Thyroid gland (tissue), 4 donors: ENCODE measurements at regions not wholly inside any gene's neighbourhood (a gene's known extent, or its start where the extent isn't known, plus 50 kb on each side); places are given as distances from the start of the nearest gene placed in this dataset.

Experiments used
- DNase-seq, 2 donors: peaks; one replicate each; pipeline ENCODE4 v3.0.0-alpha.2; 2019
- H3K27ac ChIP-seq, 3 donors: fragments of 200-600 bp; sonication (generic); 1 replicate in 2 of 3; 2 replicates in 1 of 3; pipeline ENCODE4 v1.5.1; 2016 to 2019; ENCODE audit warnings: mild to moderate bottlenecking in 1 of 3, moderate library complexity in 1 of 3
- H3K27me3 ChIP-seq: fragments of 200-600 bp; sonication (generic); one replicate; pipeline ENCODE4 v1.5.1; 2019
- H3K36me3 ChIP-seq, 2 donors: fragments of 200-600 bp; sonication (generic); one replicate each; pipeline ENCODE4 v1.5.1; 2016 to 2019
- H3K4me1 ChIP-seq, 2 donors: fragments of 200-600 bp; sonication (generic); one replicate each; pipeline ENCODE4 v1.5.1; 2017 to 2019
- H3K4me3 ChIP-seq, 3 donors: fragments of 200-600 bp; sonication (generic); replicated peaks in 1 of 3; 1 replicate in 2 of 3; 2 replicates in 1 of 3; pipeline ENCODE4 v1.5.1; 2016; ENCODE audit warnings: mild to moderate bottlenecking in 1 of 3
- H3K9me3 ChIP-seq: fragments of 200-600 bp; sonication (generic); one replicate; pipeline ENCODE4 v1.5.1; 2017
- POLR2A ChIP-seq, 2 donors: fragments of 450-650 bp; IDR thresholded peaks; one replicate each; pipeline ENCODE4 v1.6.1; 2017; ENCODE audit warnings: antibody characterized with exemption in 2 of 2, mild to moderate bottlenecking in 2 of 2, moderate library complexity in 1 of 2
- WGBS, 2 donors: methylation state at CpG; one replicate each; pipeline ENCODE4 v1.1.5; 2017; 5-methylcytosine and 5-hydroxymethylcytosine counted together
- intact Hi-C: fragments of 100-400 bp; cut with DNase I; formaldehyde crosslinking; loops from one replicate; pipeline ENCODE4 v1.15.1; 2023
- TF ChIP-seq, protein P1 (sequence below), 6 experiments: fragments of 200-600 bp in 3 of 6; fragments of 450-650 bp in 3 of 6; sonication (generic) in 3 of 6; IDR thresholded peaks; one replicate each; pipeline ENCODE4 v1.5.1; 2016 to 2019; ENCODE audit warnings: antibody characterized with exemption in 6 of 6, mild to moderate bottlenecking in 2 of 6, inconsistent platforms in 1 of 6, moderate library complexity in 1 of 6

DNA sequence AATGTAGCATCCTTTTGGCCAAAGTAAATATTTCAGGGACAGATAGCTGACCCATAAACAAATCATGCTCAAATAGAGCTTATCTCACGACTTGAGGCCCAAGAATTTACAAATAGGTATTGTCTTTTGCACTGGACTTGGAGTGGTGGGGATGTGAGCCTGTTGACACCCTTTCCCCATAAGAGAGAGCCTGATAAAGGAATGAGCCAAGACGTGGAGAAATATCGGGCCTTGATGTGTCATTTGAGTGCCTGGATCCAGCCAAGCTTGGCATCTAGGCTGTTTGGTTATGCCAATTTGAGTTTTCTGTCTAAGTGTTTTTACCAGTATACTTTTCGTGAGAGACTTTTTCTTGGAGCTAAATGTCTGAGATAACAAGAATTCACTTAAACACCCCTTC, 112.9 kb upstream of the RGMA start:
- Histone ChIP-seq H3K9me3 (no peaks in the 10 kb centered on the region), H3K4me3 (no peak overlapping the region), H3K36me3 (no peaks in the 10 kb centered on the region), H3K27me3 (no peaks in the 10 kb centered on the region), H3K4me1 (no peaks in the 10 kb centered on the region), H3K27ac (no peak overlapping the region)
- intact Hi-C loops: no loop called here
- 45 to 60% methylated on average over 4 of the region's 4 CpGs for WGBS, 2 donors
- DNase-seq: no peak
- TF ChIP-seq POLR2A (IDR thresholded peaks at IDR 0.05): no peak
- TF ChIP-seq, protein P1, sequence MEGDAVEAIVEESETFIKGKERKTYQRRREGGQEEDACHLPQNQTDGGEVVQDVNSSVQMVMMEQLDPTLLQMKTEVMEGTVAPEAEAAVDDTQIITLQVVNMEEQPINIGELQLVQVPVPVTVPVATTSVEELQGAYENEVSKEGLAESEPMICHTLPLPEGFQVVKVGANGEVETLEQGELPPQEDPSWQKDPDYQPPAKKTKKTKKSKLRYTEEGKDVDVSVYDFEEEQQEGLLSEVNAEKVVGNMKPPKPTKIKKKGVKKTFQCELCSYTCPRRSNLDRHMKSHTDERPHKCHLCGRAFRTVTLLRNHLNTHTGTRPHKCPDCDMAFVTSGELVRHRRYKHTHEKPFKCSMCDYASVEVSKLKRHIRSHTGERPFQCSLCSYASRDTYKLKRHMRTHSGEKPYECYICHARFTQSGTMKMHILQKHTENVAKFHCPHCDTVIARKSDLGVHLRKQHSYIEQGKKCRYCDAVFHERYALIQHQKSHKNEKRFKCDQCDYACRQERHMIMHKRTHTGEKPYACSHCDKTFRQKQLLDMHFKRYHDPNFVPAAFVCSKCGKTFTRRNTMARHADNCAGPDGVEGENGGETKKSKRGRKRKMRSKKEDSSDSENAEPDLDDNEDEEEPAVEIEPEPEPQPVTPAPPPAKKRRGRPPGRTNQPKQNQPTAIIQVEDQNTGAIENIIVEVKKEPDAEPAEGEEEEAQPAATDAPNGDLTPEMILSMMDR (IDR thresholded peaks at IDR 0.05): no peak

DNA sequence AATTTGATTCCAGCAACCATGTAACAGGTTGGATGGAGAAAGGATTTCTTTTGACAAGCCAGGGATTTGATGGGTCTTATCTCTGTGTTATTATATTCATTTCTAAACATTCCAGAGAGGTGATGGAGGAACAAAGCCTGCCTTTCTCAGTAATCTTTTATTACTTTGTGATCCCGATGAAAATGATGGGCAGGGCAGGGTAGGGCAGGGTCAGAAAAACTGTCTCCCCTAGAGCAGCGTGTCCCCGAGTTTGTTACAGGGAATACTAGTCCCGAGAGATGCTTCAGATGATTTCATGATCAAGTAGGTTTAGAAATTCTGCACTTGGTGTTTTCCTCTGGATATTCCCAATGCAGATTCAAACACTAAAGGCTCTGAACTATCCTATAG, 111.8 kb upstream of the RGMA start:
- no peaks in the 10 kb centered on the region for H3K4me1 ChIP-seq
- 84 to 86% methylated on average over 4 of the region's 4 CpGs for WGBS, 2 donors

DNA sequence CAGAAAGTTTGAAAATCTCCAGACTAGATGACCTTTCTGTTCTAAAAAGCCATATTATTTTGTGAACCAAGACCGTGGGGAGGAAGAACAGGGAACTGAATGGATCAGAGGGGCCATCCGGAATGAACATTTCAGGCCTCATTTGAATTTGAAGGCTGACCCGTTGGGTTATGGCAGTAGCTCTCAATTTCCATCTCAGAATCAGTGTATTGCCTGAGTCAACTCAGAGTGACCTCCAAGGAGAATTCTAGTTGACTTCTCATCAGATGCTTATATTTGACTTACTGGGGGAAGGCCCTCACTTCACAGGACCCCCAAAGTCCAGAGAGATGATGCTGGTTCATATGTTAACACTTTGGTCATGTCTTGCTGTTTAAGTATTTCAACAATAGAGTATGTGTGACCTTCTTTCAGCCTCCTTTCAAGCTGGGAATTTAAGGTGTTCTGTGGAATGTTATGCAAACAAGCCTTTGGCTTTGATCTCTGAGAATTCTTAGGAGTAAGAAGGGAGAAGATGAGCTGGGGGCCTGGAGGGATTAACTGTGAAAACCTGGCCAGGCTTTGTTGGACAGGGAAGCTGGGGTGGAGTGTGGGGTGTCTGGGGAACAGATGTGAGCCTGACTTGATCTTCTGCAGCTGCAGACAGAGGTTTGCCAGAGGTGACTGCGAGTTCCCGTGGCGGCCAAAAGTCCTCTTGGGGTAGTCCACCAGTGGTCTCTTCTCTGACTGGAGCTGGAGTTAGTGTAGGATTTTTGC, 111.2 kb upstream of the RGMA start:
- 57 to 62% methylated on average over 6 of the region's 6 CpGs for WGBS, 2 donors
- TF ChIP-seq POLR2A (IDR thresholded peaks at IDR 0.05): no peak
- TF ChIP-seq, protein P1 (IDR thresholded peaks at IDR 0.05): no peak
- no peak overlapping the region for H3K4me3 ChIP-seq
- no peaks in the 10 kb centered on the region for H3K27me3 ChIP-seq
- H3K9me3 ChIP-seq: no peaks in the 10 kb centered on the region
- DNase-seq: no peak
- H3K36me3 ChIP-seq: no peaks in the 10 kb centered on the region
- no peaks in the 10 kb centered on the region for H3K4me1 ChIP-seq
- intact Hi-C loops: no loop called here
- H3K27ac ChIP-seq: no peak overlapping the region

More for the DNA sequence above, 111.8 kb upstream of the RGMA start:
- H3K4me3 ChIP-seq: no peak overlapping the region
- intact Hi-C loops: no loop called here
- H3K27ac ChIP-seq: no peak overlapping the region
- DNase-seq: no peak
- TF ChIP-seq, protein P1 (IDR thresholded peaks at IDR 0.05): no peak
- TF ChIP-seq POLR2A (IDR thresholded peaks at IDR 0.05): no peak
- H3K36me3 ChIP-seq: no peaks in the 10 kb centered on the region
- no peaks in the 10 kb centered on the region for H3K27me3 ChIP-seq
- H3K9me3 ChIP-seq: no peaks in the 10 kb centered on the region

DNA sequence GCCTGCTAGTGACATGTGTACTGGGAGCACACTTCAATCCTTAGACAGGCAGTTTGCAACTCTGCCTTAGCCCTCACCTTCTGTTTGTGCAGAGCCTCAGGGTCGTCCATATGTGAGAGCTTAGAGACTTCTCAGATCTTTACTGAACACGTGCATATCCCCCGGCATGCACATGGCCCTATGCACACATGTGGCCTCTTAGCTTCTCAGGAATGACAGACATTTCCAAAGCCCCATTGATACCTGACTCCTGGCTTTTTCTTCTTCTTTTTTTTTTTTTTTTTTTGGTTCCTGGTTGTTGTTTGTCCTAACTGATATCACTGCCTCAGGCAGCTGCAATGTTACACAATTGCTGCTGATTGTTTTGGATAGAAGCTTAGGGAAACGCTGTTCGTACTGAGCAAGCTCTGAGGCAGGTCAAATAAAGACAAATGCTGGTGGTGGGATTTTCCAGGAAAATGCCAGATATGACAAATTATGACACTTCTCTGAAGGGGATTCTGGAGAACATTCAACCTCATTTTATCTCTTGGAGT, 107.2 kb upstream of the RGMA start:
- H3K4me1 ChIP-seq: no peaks in the 10 kb centered on the region
- H3K36me3 ChIP-seq: no peaks in the 10 kb centered on the region
- no peak for DNase-seq
- H3K9me3 ChIP-seq: no peaks in the 10 kb centered on the region
- H3K4me3 ChIP-seq: no peak overlapping the region
- 63 to 74% methylated on average over 5 of the region's 5 CpGs for WGBS, 2 donors
- H3K27me3 ChIP-seq: no peaks in the 10 kb centered on the region
- H3K27ac ChIP-seq: no peak overlapping the region
- no peak for TF ChIP-seq POLR2A (IDR thresholded peaks at IDR 0.05)
- TF ChIP-seq, protein P1 (IDR thresholded peaks at IDR 0.05): no peak
- intact Hi-C loops: no loop called here

DNA sequence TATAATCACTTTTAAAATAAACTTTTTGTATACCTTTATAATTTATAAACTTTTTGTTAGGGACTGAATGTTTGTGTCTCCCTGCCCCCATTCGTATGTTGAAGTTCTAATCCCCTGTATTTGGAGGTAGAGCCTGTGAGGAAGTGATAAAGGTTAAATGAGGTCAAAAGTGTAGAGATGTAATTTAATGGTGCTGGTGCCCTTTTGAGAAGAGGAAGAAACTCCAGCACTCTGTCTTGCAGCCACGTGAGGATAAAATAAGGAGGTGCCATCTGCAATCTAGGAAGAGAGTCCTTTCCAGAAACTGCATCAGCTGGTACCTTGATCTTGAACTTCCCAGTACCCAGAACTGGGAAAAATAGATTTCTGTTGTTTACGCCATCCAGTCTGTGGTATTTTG, 106.1 kb upstream of the RGMA start:
- Histone ChIP-seq H3K27ac (no peak overlapping the region), H3K4me3 (no peak overlapping the region), H3K4me1 (no peaks in the 10 kb centered on the region), H3K36me3 (no peaks in the 10 kb centered on the region), H3K27me3 (no peaks in the 10 kb centered on the region), H3K9me3 (no peaks in the 10 kb centered on the region)
- no peak for DNase-seq
- WGBS, 2 donors: 52 to 60% methylated on average over 3 of the region's 3 CpGs
- TF ChIP-seq, protein P1 (IDR thresholded peaks at IDR 0.05): no peak
- no peak for TF ChIP-seq POLR2A (IDR thresholded peaks at IDR 0.05)
- intact Hi-C loops: no loop called here
